Liver (tissue), 7 donors: ENCODE measurements at regions not wholly inside any gene's neighbourhood (a gene's known extent, or its start where the extent isn't known, plus 50 kb on each side); places are given as distances from the start of the nearest gene placed in this dataset.

Experiments used
- DNase-seq: peaks from one replicate; pipeline ENCODE4 v3.0.0-alpha.2; 2017; ENCODE audit warnings: low spot score
- H3K27ac ChIP-seq, 2 donors: one replicate each; pipeline ENCODE4 v1.7.0; 2013; ENCODE audit warnings: inconsistent platforms in 2 of 2, low read length in 2 of 2, control low read depth in 1 of 2, low read depth in 1 of 2, mild to moderate bottlenecking in 1 of 2
- H3K27me3 ChIP-seq, 4 donors: one replicate each; pipeline versions ENCODE4 v1.6.1 to v1.7.0; 2013; ENCODE audit warnings: low read length in 3 of 4, inconsistent platforms in 1 of 4, mild to moderate bottlenecking in 1 of 4, moderate library complexity in 1 of 4; ENCODE audit not compliant: control insufficient read depth in 4 of 4, insufficient read depth in 4 of 4
- H3K36me3 ChIP-seq, 4 donors: one replicate each; pipeline versions ENCODE4 v1.6.1 to v1.7.0; 2013; ENCODE audit warnings: low read length in 3 of 4, mild to moderate bottlenecking in 3 of 4, low read depth in 1 of 4, moderate library complexity in 1 of 4; ENCODE audit not compliant: control insufficient read depth in 4 of 4, insufficient read depth in 3 of 4
- H3K4me1 ChIP-seq, 4 donors: one replicate each; pipeline versions ENCODE4 v1.6.1 to v1.7.0; 2013; ENCODE audit warnings: low read length in 3 of 4, mild to moderate bottlenecking in 3 of 4, moderate library complexity in 1 of 4; ENCODE audit not compliant: control insufficient read depth in 4 of 4, insufficient read depth in 4 of 4
- H3K4me3 ChIP-seq, 3 donors: one replicate each; pipeline versions ENCODE4 v1.6.1 to v1.7.0; 2013; ENCODE audit warnings: low read length in 3 of 3, control low read depth in 1 of 3, low read depth in 1 of 3, mild to moderate bottlenecking in 1 of 3
- H3K9ac ChIP-seq, 2 donors: one replicate each; pipeline ENCODE4 v1.7.0; 2013; ENCODE audit warnings: low read length in 2 of 2, mild to moderate bottlenecking in 2 of 2, moderate library complexity in 2 of 2, control low read depth in 1 of 2, low read depth in 1 of 2
- H3K9me3 ChIP-seq, 4 donors: one replicate each; pipeline versions ENCODE4 v1.6.1 to v1.7.0; 2013; ENCODE audit warnings: low read length in 3 of 4; ENCODE audit not compliant: control insufficient read depth in 4 of 4
- EGR1 ChIP-seq, 2 donors: IDR thresholded peaks; 2 replicates each; pipeline ENCODE4 v1.6.1; 2016 to 2018; ENCODE audit warnings: antibody characterized with exemption in 2 of 2, low read depth in 2 of 2
- FOXA2 ChIP-seq: IDR thresholded peaks from 2 replicates; pipeline ENCODE4 v1.6.1; 2016; ENCODE audit warnings: antibody characterized with exemption
- GABPA ChIP-seq, 2 donors: IDR thresholded peaks in 1 of 2; conservative IDR thresholded peaks in 1 of 2; 2 replicates each; pipeline ENCODE4 v1.6.1; 2016; ENCODE audit warnings: antibody characterized with exemption in 2 of 2, mild to moderate bottlenecking in 1 of 2, moderate library complexity in 1 of 2
- HNF4A ChIP-seq, 2 donors: conservative IDR thresholded peaks; 2 replicates each; pipeline ENCODE4 v1.6.1; 2016; ENCODE audit warnings: antibody characterized with exemption in 2 of 2, mild to moderate bottlenecking in 2 of 2
- HNF4G ChIP-seq: IDR thresholded peaks from 2 replicates; pipeline ENCODE4 v1.6.1; 2016; ENCODE audit warnings: antibody characterized with exemption
- JUND ChIP-seq, 2 donors: IDR thresholded peaks; 2 replicates each; pipeline ENCODE4 v1.6.1; 2016; ENCODE audit warnings: antibody characterized with exemption in 2 of 2
- NR2F2 ChIP-seq: IDR thresholded peaks from 2 replicates; pipeline ENCODE4 v1.6.1; 2016; ENCODE audit warnings: antibody characterized with exemption
- RAD21 ChIP-seq, 2 donors: IDR thresholded peaks; 2 replicates each; pipeline ENCODE4 v1.6.1; 2016; ENCODE audit warnings: antibody characterized with exemption in 2 of 2, mild to moderate bottlenecking in 2 of 2
- SP1 ChIP-seq: IDR thresholded peaks from 2 replicates; pipeline ENCODE4 v1.6.1; 2018; ENCODE audit warnings: antibody characterized with exemption, mild to moderate bottlenecking
- TAF1 ChIP-seq: conservative IDR thresholded peaks from 2 replicates; pipeline ENCODE4 v1.6.1; 2016; ENCODE audit warnings: antibody characterized with exemption, mild to moderate bottlenecking
- WGBS: extraction: QIAGEN DNeasy Blood & Tissue Kit; methylation state at CpG from one replicate; pipeline ENCODE4 v1.1.7; 2013; 5-methylcytosine and 5-hydroxymethylcytosine counted together
- TF ChIP-seq, protein P1 (sequence below): IDR thresholded peaks from 2 replicates; pipeline ENCODE4 v1.6.1; 2016; ENCODE audit warnings: antibody characterized with exemption, mild to moderate bottlenecking
- TF ChIP-seq, protein P2 (sequence below): IDR thresholded peaks from 2 replicates; pipeline ENCODE4 v1.6.1; 2016; ENCODE audit warnings: antibody characterized with exemption
- TF ChIP-seq, protein P3 (sequence below): IDR thresholded peaks from 2 replicates; pipeline ENCODE4 v1.6.1; 2016; ENCODE audit warnings: antibody characterized with exemption
- TF ChIP-seq, protein P4 (sequence below): IDR thresholded peaks from 2 replicates; pipeline ENCODE4 v1.6.1; 2016; ENCODE audit warnings: antibody characterized with exemption
- donor health status: healthy.
- donor health status: healthy.
- donor health status: healthy.
- donor health status: healthy.

DNA sequence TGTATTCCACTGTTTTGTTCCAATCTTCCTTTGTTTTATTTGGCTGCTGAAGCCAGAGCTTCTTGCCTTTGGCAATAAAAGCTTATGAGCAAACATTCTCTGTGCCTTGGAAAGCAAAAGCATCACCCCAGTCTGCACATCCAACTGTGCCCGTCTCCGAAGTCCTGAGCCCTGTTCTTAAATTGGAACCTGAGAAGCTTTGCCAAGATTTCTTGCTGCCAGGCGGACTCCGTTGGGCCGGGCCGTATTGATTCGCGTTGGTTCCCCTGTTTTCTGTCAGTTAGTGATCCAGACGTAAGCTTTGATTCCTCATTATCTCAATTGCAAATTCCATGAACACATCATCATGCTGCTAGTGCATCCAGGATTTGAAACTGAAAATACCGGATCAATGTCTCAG, 793.0 kb downstream of the OLFM4 start:
- 78% methylated on average over 10 of the region's 10 CpGs for WGBS
- Histone ChIP-seq H3K9ac (no peak overlapping the region), H3K36me3 (no peaks in the 10 kb centered on the region), H3K27ac (no peak overlapping the region), H3K4me1 (no peaks in the 10 kb centered on the region), H3K9me3 (no peaks in the 10 kb centered on the region), H3K27me3 (peaks cover 0 to 6% (median 0%) of the 10 kb centered on the region in 4 donors), H3K4me3 (no peak overlapping the region)
- DNase-seq: no peak
- TF ChIP-seq TAF1 (no peak), FOXA2 (no peak), NR2F2 (no peak)
- TF ChIP-seq, protein P1, sequence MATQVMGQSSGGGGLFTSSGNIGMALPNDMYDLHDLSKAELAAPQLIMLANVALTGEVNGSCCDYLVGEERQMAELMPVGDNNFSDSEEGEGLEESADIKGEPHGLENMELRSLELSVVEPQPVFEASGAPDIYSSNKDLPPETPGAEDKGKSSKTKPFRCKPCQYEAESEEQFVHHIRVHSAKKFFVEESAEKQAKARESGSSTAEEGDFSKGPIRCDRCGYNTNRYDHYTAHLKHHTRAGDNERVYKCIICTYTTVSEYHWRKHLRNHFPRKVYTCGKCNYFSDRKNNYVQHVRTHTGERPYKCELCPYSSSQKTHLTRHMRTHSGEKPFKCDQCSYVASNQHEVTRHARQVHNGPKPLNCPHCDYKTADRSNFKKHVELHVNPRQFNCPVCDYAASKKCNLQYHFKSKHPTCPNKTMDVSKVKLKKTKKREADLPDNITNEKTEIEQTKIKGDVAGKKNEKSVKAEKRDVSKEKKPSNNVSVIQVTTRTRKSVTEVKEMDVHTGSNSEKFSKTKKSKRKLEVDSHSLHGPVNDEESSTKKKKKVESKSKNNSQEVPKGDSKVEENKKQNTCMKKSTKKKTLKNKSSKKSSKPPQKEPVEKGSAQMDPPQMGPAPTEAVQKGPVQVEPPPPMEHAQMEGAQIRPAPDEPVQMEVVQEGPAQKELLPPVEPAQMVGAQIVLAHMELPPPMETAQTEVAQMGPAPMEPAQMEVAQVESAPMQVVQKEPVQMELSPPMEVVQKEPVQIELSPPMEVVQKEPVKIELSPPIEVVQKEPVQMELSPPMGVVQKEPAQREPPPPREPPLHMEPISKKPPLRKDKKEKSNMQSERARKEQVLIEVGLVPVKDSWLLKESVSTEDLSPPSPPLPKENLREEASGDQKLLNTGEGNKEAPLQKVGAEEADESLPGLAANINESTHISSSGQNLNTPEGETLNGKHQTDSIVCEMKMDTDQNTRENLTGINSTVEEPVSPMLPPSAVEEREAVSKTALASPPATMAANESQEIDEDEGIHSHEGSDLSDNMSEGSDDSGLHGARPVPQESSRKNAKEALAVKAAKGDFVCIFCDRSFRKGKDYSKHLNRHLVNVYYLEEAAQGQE: no peak
- TF ChIP-seq, protein P2, sequence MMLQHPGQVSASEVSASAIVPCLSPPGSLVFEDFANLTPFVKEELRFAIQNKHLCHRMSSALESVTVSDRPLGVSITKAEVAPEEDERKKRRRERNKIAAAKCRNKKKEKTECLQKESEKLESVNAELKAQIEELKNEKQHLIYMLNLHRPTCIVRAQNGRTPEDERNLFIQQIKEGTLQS: no peak

DNA sequence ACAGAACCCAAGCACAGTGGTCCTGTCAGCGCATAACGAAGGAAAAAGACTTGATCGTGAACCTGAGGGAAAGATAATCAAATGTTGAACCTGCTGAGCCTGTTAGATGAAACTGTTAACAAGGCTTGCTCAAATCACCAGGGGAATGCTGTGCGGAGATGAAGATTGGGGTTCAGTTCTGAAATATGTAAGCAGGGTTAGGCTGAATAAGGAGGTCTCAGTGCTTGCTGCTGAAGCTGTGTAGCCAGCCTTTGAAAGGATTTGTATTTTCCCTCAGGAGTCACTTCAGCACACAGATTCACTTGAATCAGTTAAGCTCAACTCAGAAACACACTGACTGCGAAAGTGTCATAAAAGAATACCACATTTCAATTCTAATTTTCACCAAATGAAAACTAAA, 793.5 kb downstream of the OLFM4 start:
- Histone ChIP-seq H3K9ac (no peak overlapping the region), H3K27me3 (peaks cover 0 to 6% (median 0%) of the 10 kb centered on the region in 4 donors), H3K9me3 (no peaks in the 10 kb centered on the region), H3K36me3 (no peaks in the 10 kb centered on the region), H3K4me3 (no peak overlapping the region), H3K4me1 (no peaks in the 10 kb centered on the region), H3K27ac (no peak overlapping the region)
- WGBS: 80% methylated on average over 5 of the region's 5 CpGs
- no peak for DNase-seq
- TF ChIP-seq SP1 (no peak), FOXA2 (no peak), HNF4A (conservative IDR thresholded peaks at IDR 0.05) (no peak), EGR1 (IDR thresholded peaks at IDR 0.05; ENCODE audit: low read depth in 2 of 2) (no peak), RAD21 (IDR thresholded peaks at IDR 0.05) (no peak), GABPA (IDR thresholded peaks at IDR 0.05 in 1 of 2, conservative IDR thresholded peaks at IDR 0.05 in 1 of 2) (no peak), HNF4G (no peak), NR2F2 (no peak), JUND (IDR thresholded peaks at IDR 0.05) (no peak), TAF1 (no peak)
- TF ChIP-seq, protein P3, sequence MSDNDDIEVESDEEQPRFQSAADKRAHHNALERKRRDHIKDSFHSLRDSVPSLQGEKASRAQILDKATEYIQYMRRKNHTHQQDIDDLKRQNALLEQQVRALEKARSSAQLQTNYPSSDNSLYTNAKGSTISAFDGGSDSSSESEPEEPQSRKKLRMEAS: no peak
- TF ChIP-seq, protein P2: no peak
- TF ChIP-seq, protein P4, sequence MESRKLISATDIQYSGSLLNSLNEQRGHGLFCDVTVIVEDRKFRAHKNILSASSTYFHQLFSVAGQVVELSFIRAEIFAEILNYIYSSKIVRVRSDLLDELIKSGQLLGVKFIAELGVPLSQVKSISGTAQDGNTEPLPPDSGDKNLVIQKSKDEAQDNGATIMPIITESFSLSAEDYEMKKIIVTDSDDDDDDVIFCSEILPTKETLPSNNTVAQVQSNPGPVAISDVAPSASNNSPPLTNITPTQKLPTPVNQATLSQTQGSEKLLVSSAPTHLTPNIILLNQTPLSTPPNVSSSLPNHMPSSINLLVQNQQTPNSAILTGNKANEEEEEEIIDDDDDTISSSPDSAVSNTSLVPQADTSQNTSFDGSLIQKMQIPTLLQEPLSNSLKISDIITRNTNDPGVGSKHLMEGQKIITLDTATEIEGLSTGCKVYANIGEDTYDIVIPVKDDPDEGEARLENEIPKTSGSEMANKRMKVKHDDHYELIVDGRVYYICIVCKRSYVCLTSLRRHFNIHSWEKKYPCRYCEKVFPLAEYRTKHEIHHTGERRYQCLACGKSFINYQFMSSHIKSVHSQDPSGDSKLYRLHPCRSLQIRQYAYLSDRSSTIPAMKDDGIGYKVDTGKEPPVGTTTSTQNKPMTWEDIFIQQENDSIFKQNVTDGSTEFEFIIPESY: no peak
